GM12872 (cell line): ENCODE measurements at regions not wholly inside any gene's neighbourhood (a gene's known extent, or its start where the extent isn't known, plus 50 kb on each side); places are given as distances from the start of the nearest gene placed in this dataset.

Experiments used
- TF ChIP-seq, protein P1 (sequence below): IDR thresholded peaks from 3 replicates; pipeline ENCODE4 v1.5.1; 2011; ENCODE audit warnings: low read depth, mild to moderate bottlenecking, low read length, moderate library complexity; ENCODE audit not compliant: insufficient read depth

DNA sequence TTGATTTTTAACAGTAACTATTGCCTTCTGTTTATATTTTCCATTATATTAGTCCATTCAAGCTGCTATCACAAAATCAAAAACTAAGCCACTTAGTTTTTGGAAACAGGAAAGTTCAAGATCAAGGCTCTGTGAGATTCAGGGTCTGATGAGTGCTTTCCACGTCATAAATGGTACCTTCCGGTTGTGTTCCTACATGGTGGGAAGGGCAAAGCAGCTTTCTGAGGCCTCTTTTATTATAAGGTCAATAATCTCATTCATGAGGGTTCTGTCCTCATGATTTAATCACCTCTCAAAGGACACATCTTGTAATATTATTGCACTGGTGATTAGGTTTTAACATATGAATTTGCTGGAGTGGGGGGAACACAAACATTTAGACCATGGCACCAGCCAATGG lies 152.0 kb downstream of the VGLL3 start:
- TF ChIP-seq, protein P1, sequence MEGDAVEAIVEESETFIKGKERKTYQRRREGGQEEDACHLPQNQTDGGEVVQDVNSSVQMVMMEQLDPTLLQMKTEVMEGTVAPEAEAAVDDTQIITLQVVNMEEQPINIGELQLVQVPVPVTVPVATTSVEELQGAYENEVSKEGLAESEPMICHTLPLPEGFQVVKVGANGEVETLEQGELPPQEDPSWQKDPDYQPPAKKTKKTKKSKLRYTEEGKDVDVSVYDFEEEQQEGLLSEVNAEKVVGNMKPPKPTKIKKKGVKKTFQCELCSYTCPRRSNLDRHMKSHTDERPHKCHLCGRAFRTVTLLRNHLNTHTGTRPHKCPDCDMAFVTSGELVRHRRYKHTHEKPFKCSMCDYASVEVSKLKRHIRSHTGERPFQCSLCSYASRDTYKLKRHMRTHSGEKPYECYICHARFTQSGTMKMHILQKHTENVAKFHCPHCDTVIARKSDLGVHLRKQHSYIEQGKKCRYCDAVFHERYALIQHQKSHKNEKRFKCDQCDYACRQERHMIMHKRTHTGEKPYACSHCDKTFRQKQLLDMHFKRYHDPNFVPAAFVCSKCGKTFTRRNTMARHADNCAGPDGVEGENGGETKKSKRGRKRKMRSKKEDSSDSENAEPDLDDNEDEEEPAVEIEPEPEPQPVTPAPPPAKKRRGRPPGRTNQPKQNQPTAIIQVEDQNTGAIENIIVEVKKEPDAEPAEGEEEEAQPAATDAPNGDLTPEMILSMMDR, result no peak

DNA sequence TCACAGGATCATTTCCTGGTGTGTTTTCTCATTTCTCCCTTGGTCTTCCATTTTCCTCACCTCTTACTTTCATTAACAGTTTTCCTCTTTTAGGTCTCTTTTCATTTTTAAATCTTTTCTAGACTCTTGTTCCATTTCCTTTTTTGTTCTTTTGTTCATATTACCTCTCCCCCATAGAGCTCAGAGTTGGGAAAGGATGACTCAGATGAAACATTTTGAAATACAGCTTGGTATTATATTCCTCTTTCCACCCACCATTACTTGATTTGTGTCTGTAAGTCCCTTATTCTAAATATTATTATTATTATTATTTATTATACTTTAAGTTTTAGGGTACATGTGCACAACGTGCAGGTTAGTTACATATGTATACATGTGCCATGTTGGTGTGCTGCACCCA lies 153.1 kb downstream of the VGLL3 start:
- TF ChIP-seq, protein P1, result no peak

DNA sequence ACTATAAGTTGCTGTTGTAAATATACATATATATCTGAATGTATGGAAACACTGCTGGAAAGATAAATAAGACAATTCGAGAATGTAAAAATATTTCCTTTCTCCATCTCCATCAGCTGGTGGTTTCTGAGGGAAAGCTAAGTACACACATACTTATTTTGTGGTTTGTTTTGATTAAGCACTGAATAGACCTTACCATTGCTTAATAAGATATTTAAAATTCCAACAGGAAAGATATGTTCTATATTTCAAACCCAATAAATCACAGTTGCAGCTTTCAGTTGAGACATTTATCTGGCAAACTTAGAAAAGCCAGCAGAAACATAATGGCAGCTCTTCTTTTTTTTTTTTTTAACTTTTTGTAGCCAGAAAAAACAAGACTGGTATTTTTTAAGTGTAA lies 160.4 kb downstream of the VGLL3 start:
- TF ChIP-seq, protein P1, result no peak

DNA sequence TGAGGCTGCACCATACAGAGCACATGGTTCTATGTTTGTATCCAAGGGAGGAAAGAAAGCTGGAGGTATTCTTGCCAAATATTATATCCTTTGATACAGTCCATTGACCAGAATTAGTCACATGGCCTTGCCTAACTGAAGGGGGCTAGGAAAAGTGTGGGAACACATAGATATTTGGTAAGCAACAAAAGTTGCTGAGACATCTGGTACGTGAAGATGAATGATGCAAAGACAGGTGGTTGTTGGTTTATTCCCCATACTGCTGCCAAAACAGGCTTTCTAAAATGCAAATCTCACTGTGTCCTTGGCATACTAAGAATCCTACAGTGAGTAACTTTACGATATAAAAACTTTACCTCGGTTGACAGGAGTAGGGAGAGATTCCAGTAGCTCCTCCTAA lies 162.2 kb downstream of the VGLL3 start:
- TF ChIP-seq, protein P1, result no peak

DNA sequence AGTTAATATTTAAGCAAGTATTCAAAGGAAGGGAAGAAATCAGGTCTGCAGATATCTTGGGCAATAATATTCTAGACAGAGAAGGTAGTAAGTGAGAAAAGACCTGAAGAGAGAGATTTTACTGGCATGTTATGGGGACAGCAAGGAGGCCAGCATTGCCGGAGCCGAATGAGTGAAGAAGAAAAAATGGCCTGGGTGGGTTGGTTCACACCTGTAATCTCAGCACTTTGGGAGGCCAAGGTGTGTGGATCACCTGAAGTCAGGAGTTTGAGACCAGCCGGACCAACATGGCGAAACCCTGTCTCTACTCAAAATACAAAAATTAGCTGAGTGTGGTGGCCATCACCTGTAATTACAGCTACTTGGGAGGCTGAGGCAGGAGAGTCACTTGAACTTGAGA lies 164.7 kb downstream of the VGLL3 start:
- TF ChIP-seq, protein P1, result no peak

DNA sequence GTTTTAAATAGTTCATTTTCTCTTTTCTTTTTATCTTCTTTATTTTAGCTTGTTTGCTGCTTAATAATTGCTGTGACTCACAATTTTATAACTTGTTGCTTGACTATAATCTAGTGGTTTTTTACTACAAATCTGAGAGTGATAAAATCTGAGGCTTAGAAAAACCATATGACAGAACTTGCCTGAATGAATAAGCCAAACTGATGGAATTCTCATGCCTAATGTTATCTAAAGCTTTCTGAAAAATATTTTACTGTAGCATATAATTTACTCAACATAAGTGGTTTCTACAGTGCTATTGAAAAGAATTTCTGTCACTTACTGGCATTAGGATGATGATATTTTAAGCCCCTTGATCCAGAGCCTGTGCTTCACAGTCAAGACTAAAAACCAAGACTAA lies 175.1 kb downstream of the VGLL3 start:
- TF ChIP-seq, protein P1, result no peak

DNA sequence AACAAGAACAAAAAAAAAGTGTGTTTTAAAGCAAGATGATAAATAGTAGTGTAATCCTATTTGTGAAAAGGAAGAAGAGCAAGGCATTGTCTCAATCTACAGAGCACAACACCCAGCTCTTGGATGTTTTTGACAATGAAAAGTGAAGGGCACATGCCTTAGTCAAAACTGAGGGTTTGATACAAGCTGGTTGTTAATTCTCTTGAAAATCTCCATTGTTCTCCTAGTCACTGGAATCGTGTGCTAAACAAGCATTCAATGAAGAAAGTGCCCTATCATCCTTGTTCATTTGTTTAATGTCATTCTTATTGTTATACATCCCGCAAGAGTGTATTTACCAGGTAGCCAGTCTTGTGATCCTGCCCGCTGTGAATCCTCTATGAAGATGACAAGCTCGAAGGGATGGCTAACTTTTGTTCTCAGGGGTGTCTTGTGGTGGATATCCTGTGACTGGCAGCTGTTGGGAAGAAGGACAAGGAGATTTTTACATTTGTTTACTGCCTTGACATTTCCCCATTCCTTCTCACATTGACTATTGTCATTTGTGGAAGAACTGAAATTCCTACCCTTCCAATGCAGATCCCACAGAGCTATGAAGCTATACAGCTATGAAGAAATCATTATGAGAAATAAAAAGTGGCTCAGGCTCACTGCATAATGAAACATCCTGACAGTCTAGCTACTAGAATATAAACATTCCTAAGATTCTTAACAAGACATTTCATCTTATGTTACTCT lies 175.9 kb downstream of the VGLL3 start:
- TF ChIP-seq, protein P1, result no peak
